ENCODE measurements at regions not wholly inside any gene's neighbourhood (a gene's known extent, or its start where the extent isn't known, plus 50 kb on each side); places are given as distances from the start of the nearest gene placed in this dataset.

DNA sequence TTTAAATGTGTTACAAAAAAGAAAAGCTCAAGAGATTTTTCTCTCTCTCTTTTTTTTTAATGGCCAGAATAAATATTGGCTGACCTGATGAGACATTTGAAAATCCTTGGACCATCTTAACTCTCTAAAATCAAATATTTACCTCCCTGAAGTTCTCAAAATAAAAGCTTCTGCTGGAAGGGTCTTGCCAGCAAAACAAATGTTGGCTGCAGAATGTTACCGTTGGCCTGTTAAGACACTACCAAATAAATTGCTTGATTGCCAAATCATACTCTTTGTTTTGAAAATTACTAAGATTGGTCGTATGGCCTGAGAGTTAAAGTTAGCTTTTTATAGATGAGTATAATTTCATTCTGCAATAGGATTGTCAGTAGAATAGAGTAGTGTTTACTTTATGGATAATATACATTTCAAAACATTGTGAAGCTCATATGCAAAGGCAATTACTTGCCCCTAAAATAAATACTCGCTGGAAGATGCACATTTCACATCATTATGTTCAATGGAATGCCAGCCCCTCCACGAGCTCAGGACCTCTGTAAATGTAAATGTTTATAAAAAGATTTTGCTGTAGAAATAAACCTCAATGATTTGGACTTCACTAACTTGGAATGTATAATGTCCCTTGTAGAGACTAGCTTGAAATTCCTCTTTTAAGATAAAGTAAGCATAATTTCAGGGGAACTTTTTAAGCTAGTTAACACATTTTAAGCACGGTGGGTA is 193.4 kb downstream of the SOX11 start:
- Mint-ChIP-seq H3K27ac (no peak overlapping the region), H3K36me3 (no peaks in the 10 kb centered on the region), H3K27me3 (no peaks in the 10 kb centered on the region), H3K9me3 (peaks cover 0 to 14% (median 7%) of the 10 kb centered on the region in 3 donors), H3K4me3 (no peak overlapping the region), H3K4me1 (no peaks in the 10 kb centered on the region)
- ATAC-seq (replicated peaks in 1 of 4) (no peak), DNase-seq (no peak)
- Histone ChIP-seq H3K4me3 (ENCODE audit: control insufficient read depth in 1 of 2, extremely low read depth in 1 of 2, low read length in 1 of 2) (no peak overlapping the region), H3K9me3 (no peaks in the 10 kb centered on the region), H3K4me1 (ENCODE audit: control insufficient read depth in 1 of 2, extremely low read depth in 1 of 2, insufficient read depth in 2 of 2, low read length in 2 of 2) (no peaks in the 10 kb centered on the region), H3K27ac (ENCODE audit: low read length) (no peak overlapping the region), H3K36me3 (ENCODE audit: control insufficient read depth in 2 of 2, extremely low read depth in 1 of 2, insufficient read depth in 1 of 2, low read length in 1 of 2) (no peaks in the 10 kb centered on the region), H3K27me3 (replicated peaks in 1 of 2; ENCODE audit: control insufficient read depth in 2 of 2, extremely low read depth in 1 of 2, insufficient read depth in 2 of 2, low read length in 1 of 2) (no peaks in the 10 kb centered on the region)
- ChIA-PET CTCF (interaction anchor here in 1 of 2 donors (0.6 kb wide), 1 partner anchor 106 kb away, joined by 4 read pairs; no protein-coding TSS in a partner anchor), POLR2A (interaction anchor here (0.6 kb wide), 2 partner anchors 47 to 350 kb away, joined by 5 to 7 read pairs; no protein-coding TSS in a partner anchor)
- WGBS (ENCODE audit: insufficient coverage): 40% methylated on average over 1 of the region's 5 CpGs

DNA sequence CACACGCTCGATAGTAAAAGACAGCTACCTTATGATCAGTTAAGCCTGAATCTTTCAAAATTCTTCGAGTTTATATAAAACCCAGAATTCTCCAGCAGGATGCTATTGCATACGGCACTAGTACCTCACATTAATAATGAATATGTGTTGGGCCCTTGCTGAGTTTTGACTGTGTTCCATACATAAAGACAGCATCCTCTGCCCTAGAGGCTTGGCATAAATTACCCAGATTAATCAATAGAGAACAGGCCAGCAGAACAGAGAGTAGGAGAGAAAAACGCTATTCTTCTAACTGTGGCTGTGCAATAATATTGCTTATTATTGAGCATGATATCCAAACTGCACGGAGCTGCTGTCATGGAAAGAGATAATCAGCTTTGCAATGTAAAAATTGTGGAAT is 194.3 kb downstream of the SOX11 start:
- POLR2A ChIA-PET: no interaction called here
- Histone ChIP-seq H3K4me3 (ENCODE audit: control insufficient read depth in 1 of 2, extremely low read depth in 1 of 2, low read length in 1 of 2) (no peak overlapping the region), H3K27ac (ENCODE audit: low read length) (no peak overlapping the region), H3K9me3 (no peaks in the 10 kb centered on the region), H3K36me3 (ENCODE audit: control insufficient read depth in 2 of 2, extremely low read depth in 1 of 2, insufficient read depth in 1 of 2, low read length in 1 of 2) (no peaks in the 10 kb centered on the region), H3K4me1 (ENCODE audit: control insufficient read depth in 1 of 2, extremely low read depth in 1 of 2, insufficient read depth in 2 of 2, low read length in 2 of 2) (no peaks in the 10 kb centered on the region), H3K27me3 (replicated peaks in 1 of 2; ENCODE audit: control insufficient read depth in 2 of 2, extremely low read depth in 1 of 2, insufficient read depth in 2 of 2, low read length in 1 of 2) (no peaks in the 10 kb centered on the region)
- CTCF ChIA-PET: no interaction called here
- H3K36me3 Mint-ChIP-seq: no peaks in the 10 kb centered on the region
- no peaks in the 10 kb centered on the region for H3K27me3 Mint-ChIP-seq
- H3K27ac Mint-ChIP-seq: no peak overlapping the region
- H3K4me3 Mint-ChIP-seq: no peak overlapping the region
- H3K9me3 Mint-ChIP-seq: peaks cover 0 to 12% (median 7%) of the 10 kb centered on the region in 3 donors
- DNase-seq (no peak), ATAC-seq (replicated peaks in 1 of 4) (no peak)
- no peaks in the 10 kb centered on the region for H3K4me1 Mint-ChIP-seq
- WGBS (ENCODE audit: insufficient coverage): 80% methylated on average over 1 of the region's 6 CpGs

DNA sequence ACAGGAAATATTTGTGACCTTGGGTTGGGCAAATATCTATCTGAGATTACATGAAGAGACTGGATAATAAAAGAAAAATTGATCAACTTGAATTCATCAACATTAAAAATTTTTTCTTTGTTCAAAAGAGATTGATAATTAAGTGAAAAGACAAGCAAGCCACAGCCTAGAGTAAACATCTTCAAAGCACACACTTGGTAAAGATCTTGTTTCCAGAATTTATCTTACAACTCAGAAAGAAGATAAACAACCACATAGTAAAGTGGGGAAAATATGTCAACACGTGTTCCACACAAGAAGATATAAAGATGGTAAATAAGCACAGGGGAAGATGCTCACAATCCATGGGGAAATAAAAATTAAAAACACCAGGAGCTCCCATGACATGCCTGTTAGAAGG is 195.9 kb downstream of the SOX11 start:
- Mint-ChIP-seq H3K27me3 (no peaks in the 10 kb centered on the region), H3K4me1 (no peaks in the 10 kb centered on the region), H3K9me3 (peaks cover 0 to 9% (median 6%) of the 10 kb centered on the region in 3 donors), H3K4me3 (no peak overlapping the region), H3K27ac (no peak overlapping the region), H3K36me3 (no peaks in the 10 kb centered on the region)
- no peak overlapping the region for H3K27ac ChIP-seq (ENCODE audit: low read length)
- no CpG with 5 or more reads among the region's 1 CpG for WGBS (ENCODE audit: insufficient coverage)
- H3K36me3 ChIP-seq (ENCODE audit: control insufficient read depth in 2 of 2, extremely low read depth in 1 of 2, insufficient read depth in 1 of 2, low read length in 1 of 2): no peaks in the 10 kb centered on the region
- no peaks in the 10 kb centered on the region for H3K4me1 ChIP-seq (ENCODE audit: control insufficient read depth in 1 of 2, extremely low read depth in 1 of 2, insufficient read depth in 2 of 2, low read length in 2 of 2)
- H3K9me3 ChIP-seq: no peaks in the 10 kb centered on the region
- no peak for DNase-seq
- no peaks in the 10 kb centered on the region for H3K27me3 ChIP-seq (replicated peaks in 1 of 2; ENCODE audit: control insufficient read depth in 2 of 2, extremely low read depth in 1 of 2, insufficient read depth in 2 of 2, low read length in 1 of 2)
- CTCF ChIA-PET: no interaction called here
- H3K4me3 ChIP-seq (ENCODE audit: control insufficient read depth in 1 of 2, extremely low read depth in 1 of 2, low read length in 1 of 2): no peak overlapping the region
- POLR2A ChIA-PET: no interaction called here
- no peak for ATAC-seq (replicated peaks in 1 of 4)

DNA sequence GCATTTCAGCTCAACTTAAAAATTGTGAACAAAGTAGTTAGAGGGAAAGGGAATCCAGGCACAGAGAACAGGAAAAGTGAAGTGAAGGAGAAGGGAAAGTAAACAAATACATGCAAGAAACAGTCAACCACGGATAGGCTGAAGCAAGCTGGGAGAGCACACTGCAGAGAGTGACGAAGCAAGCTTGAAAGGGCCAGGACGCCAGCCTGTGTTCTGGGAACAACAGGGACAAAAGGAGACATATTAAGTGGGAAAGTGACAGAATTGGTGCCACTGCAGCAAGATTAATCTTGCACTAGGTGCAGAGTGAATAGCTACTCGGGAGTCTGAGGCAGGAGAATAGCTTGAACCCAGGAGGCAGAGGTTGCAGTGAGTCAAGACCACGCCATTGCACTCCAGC is 197.3 kb downstream of the SOX11 start:
- H3K27ac ChIP-seq (ENCODE audit: low read length): no peak overlapping the region
- no peaks in the 10 kb centered on the region for H3K4me1 ChIP-seq (ENCODE audit: control insufficient read depth in 1 of 2, extremely low read depth in 1 of 2, insufficient read depth in 2 of 2, low read length in 2 of 2)
- no peaks in the 10 kb centered on the region for H3K9me3 ChIP-seq
- Mint-ChIP-seq H3K27me3 (no peaks in the 10 kb centered on the region), H3K4me1 (no peaks in the 10 kb centered on the region), H3K36me3 (no peaks in the 10 kb centered on the region), H3K9me3 (peaks cover 0 to 14% (median 8%) of the 10 kb centered on the region in 3 donors), H3K27ac (no peak overlapping the region), H3K4me3 (no peak overlapping the region)
- WGBS (ENCODE audit: insufficient coverage): 31% methylated on average over 3 of the region's 5 CpGs
- no peak overlapping the region for H3K4me3 ChIP-seq (ENCODE audit: control insufficient read depth in 1 of 2, extremely low read depth in 1 of 2, low read length in 1 of 2)
- H3K36me3 ChIP-seq (ENCODE audit: control insufficient read depth in 2 of 2, extremely low read depth in 1 of 2, insufficient read depth in 1 of 2, low read length in 1 of 2): no peaks in the 10 kb centered on the region
- no peak for DNase-seq
- H3K27me3 ChIP-seq (replicated peaks in 1 of 2; ENCODE audit: control insufficient read depth in 2 of 2, extremely low read depth in 1 of 2, insufficient read depth in 2 of 2, low read length in 1 of 2): no peaks in the 10 kb centered on the region
- POLR2A ChIA-PET: no interaction called here
- no peak for ATAC-seq (replicated peaks in 1 of 4)
- CTCF ChIA-PET: no interaction called here

DNA sequence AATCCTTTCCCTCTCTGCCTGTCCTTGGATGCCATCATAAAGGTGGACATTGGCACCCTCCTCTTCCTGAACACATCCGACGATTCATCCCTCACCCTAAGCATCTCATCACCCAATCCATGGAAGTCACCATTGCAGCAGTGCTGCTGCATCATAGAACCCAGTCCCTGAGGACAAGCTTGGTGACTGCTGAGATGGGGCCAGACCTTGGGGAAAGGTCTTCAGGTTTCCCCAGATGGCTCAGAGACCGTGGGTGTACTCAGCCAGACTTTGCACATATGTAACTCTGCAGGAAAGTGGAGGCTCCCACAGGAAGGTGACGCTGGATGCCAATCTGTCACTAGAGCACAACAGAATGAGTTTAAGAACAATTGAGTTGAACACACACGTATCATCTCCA is 202.2 kb downstream of the SOX11 start:
- WGBS (ENCODE audit: insufficient coverage): 96% methylated on average over 2 of the region's 5 CpGs
- no peak for ATAC-seq (replicated peaks in 1 of 4)
- H3K4me1 Mint-ChIP-seq: no peaks in the 10 kb centered on the region

DNA sequence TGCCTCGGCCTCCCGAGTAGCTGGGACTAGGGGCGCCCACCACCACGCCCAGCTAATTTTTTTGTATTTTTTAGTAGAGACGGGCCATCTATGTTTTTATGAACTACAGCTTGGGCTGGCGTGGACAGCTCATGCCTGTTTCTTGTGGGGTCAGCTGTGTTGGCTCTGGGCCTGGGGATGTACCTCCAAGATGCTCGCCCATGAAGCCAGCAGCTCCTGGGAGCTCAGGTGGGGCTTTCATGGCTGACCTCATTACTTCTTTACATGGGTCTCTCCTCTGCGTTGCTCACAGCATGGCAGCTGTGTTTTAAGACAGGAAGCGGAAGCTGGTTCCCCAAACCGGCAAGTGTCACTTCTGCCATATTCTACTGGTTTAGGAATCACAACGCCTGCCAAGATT is 203.1 kb downstream of the SOX11 start:
- Histone ChIP-seq H3K27ac (ENCODE audit: low read length) (no peak overlapping the region), H3K9me3 (no peaks in the 10 kb centered on the region), H3K4me1 (ENCODE audit: control insufficient read depth in 1 of 2, extremely low read depth in 1 of 2, insufficient read depth in 2 of 2, low read length in 2 of 2) (no peaks in the 10 kb centered on the region), H3K27me3 (replicated peaks in 1 of 2; ENCODE audit: control insufficient read depth in 2 of 2, extremely low read depth in 1 of 2, insufficient read depth in 2 of 2, low read length in 1 of 2) (no peaks in the 10 kb centered on the region), H3K36me3 (ENCODE audit: control insufficient read depth in 2 of 2, extremely low read depth in 1 of 2, insufficient read depth in 1 of 2, low read length in 1 of 2) (no peaks in the 10 kb centered on the region), H3K4me3 (ENCODE audit: control insufficient read depth in 1 of 2, extremely low read depth in 1 of 2, low read length in 1 of 2) (no peak overlapping the region)
- ChIA-PET CTCF (no interaction called here), POLR2A (no interaction called here)
- Mint-ChIP-seq H3K9me3 (peaks cover 0 to 17% (median 5%) of the 10 kb centered on the region in 3 donors), H3K4me1 (no peaks in the 10 kb centered on the region), H3K27me3 (no peaks in the 10 kb centered on the region), H3K27ac (no peak overlapping the region), H3K36me3 (no peaks in the 10 kb centered on the region), H3K4me3 (no peak overlapping the region)
- DNase-seq: no peak
- WGBS (ENCODE audit: insufficient coverage): 84% methylated on average over 10 of the region's 11 CpGs
- no peak for ATAC-seq (replicated peaks in 1 of 4)

More for the DNA sequence above, 202.2 kb downstream of the SOX11 start:
- Mint-ChIP-seq H3K36me3 (no peaks in the 10 kb centered on the region), H3K27me3 (no peaks in the 10 kb centered on the region), H3K27ac (no peak overlapping the region), H3K9me3 (peaks cover 0 to 14% (median 6%) of the 10 kb centered on the region in 3 donors), H3K4me3 (no peak overlapping the region)
- CTCF ChIA-PET: no interaction called here
- DNase-seq: no peak
- Histone ChIP-seq H3K27ac (ENCODE audit: low read length) (no peak overlapping the region), H3K4me1 (ENCODE audit: control insufficient read depth in 1 of 2, extremely low read depth in 1 of 2, insufficient read depth in 2 of 2, low read length in 2 of 2) (no peaks in the 10 kb centered on the region), H3K9me3 (no peaks in the 10 kb centered on the region), H3K36me3 (ENCODE audit: control insufficient read depth in 2 of 2, extremely low read depth in 1 of 2, insufficient read depth in 1 of 2, low read length in 1 of 2) (no peaks in the 10 kb centered on the region), H3K27me3 (replicated peaks in 1 of 2; ENCODE audit: control insufficient read depth in 2 of 2, extremely low read depth in 1 of 2, insufficient read depth in 2 of 2, low read length in 1 of 2) (no peaks in the 10 kb centered on the region), H3K4me3 (ENCODE audit: control insufficient read depth in 1 of 2, extremely low read depth in 1 of 2, low read length in 1 of 2) (no peak overlapping the region)
- POLR2A ChIA-PET: no interaction called here

DNA sequence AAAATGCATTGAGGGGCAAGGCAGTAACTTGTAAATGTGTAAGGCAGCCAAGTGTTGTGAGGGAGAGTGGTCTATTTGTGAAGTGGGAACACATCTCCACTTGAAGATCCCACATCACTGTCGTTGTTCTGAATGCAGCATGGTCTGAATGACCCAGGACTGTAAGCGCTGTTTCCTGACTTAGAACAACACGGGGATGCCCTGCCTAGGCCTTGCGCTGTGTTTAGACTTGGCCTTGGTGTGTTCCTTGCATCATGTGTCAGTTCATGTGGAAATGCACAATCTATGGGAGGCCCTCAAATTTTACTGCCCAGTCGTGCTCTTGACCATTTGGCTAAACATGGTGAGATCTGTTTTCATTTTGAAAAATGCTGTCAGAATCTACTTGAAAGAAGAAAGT is 205.1 kb downstream of the SOX11 start:
- Histone ChIP-seq H3K27me3 (replicated peaks in 1 of 2; ENCODE audit: control insufficient read depth in 2 of 2, extremely low read depth in 1 of 2, insufficient read depth in 2 of 2, low read length in 1 of 2) (no peaks in the 10 kb centered on the region), H3K9me3 (no peaks in the 10 kb centered on the region), H3K4me1 (ENCODE audit: control insufficient read depth in 1 of 2, extremely low read depth in 1 of 2, insufficient read depth in 2 of 2, low read length in 2 of 2) (no peaks in the 10 kb centered on the region), H3K4me3 (ENCODE audit: control insufficient read depth in 1 of 2, extremely low read depth in 1 of 2, low read length in 1 of 2) (no peak overlapping the region), H3K27ac (ENCODE audit: low read length) (no peak overlapping the region), H3K36me3 (ENCODE audit: control insufficient read depth in 2 of 2, extremely low read depth in 1 of 2, insufficient read depth in 1 of 2, low read length in 1 of 2) (no peaks in the 10 kb centered on the region)
- no peaks in the 10 kb centered on the region for H3K36me3 Mint-ChIP-seq
- POLR2A ChIA-PET: no interaction called here
- 73% methylated on average over 5 of the region's 5 CpGs for WGBS (ENCODE audit: insufficient coverage)
- H3K9me3 Mint-ChIP-seq: peaks cover 0 to 17% (median 5%) of the 10 kb centered on the region in 3 donors
- H3K4me1 Mint-ChIP-seq: no peaks in the 10 kb centered on the region
- no peaks in the 10 kb centered on the region for H3K27me3 Mint-ChIP-seq
- no peak overlapping the region for H3K4me3 Mint-ChIP-seq
- DNase-seq: no peak
- ATAC-seq (replicated peaks in 1 of 4): no peak
- H3K27ac Mint-ChIP-seq: no peak overlapping the region
- CTCF ChIA-PET: no interaction called here
